Fibroblast of lung (primary cell): ENCODE measurements at regions not wholly inside any gene's neighbourhood (a gene's known extent, or its start where the extent isn't known, plus 50 kb on each side); places are given as distances from the start of the nearest gene placed in this dataset.

ENCODE experiments used
- CTCF ChIP-seq, 2 donors: IDR thresholded peaks in 1 of 2; conservative IDR thresholded peaks in 1 of 2; 1 replicate in 1 of 2; 2 replicates in 1 of 2; pipeline ENCODE4 v1.5.1; 2011 to 2012; ENCODE audit warnings: low read length in 2 of 2, control low read depth in 1 of 2, inconsistent platforms in 1 of 2, low read depth in 1 of 2, mild to moderate bottlenecking in 1 of 2
- EZH2 ChIP-seq: IDR thresholded peaks from 2 replicates; pipeline ENCODE4 v1.5.1; 2012; ENCODE audit warnings: low read length, control low read depth, mild to moderate bottlenecking; ENCODE audit errors: missing control alignments

- TF ChIP-seq CTCF (conservative IDR thresholded peaks at IDR 0.05 in 1 of 2, IDR thresholded peaks at IDR 0.05 in 1 of 2; ENCODE audit: low read depth in 1 of 2, low read length in 2 of 2) (no peak), EZH2 (no peak)
These were observed 71.1 kb upstream of the MDM1 start for GRCh38 chr12:68403296-68403695.
